ENCODE measurements at regions not wholly inside any gene's neighbourhood (a gene's known extent, or its start where the extent isn't known, plus 50 kb on each side); places are given as distances from the start of the nearest gene placed in this dataset.
A peak's percentile ranks its signal among the peaks of the same experiment; 100 is the strongest.

- no peak for ATAC-seq (ENCODE audit: low FRiP score)
- no peak for TF ChIP-seq CTCF (IDR thresholded peaks at IDR 0.05)
- no peak for DNase-seq (ENCODE audit: low spot score)
Measured at GRCh38 chr15:94047566-94047965, 183.8 kb upstream of the MCTP2 start.

- ATAC-seq (ENCODE audit: low FRiP score) = peak; percentile 59
- no peak for TF ChIP-seq CTCF (IDR thresholded peaks at IDR 0.05)
- no peak for DNase-seq (ENCODE audit: low spot score)
Measured at GRCh38 chr15:94042180-94042928, 189.0 kb upstream of the MCTP2 start.

GRCh38 chr15:94041746-94042145 lies 189.6 kb upstream of the MCTP2 start:
- TF ChIP-seq CTCF (IDR thresholded peaks at IDR 0.05) = no peak
- no peak for DNase-seq (ENCODE audit: low spot score)
- ATAC-seq (ENCODE audit: low FRiP score) = no peak

GRCh38 chr15:94040541-94041248 lies 190.7 kb upstream of the MCTP2 start:
- ATAC-seq (ENCODE audit: low FRiP score) = no peak
- TF ChIP-seq CTCF (IDR thresholded peaks at IDR 0.05) = no peak
- DNase-seq (ENCODE audit: low spot score) = no peak

GRCh38 chr15:94036156-94036555 lies 195.2 kb upstream of the MCTP2 start:
- no peak for DNase-seq (ENCODE audit: low spot score)
- TF ChIP-seq CTCF (IDR thresholded peaks at IDR 0.05) = no peak
- no peak for ATAC-seq (ENCODE audit: low FRiP score)

GRCh38 chr15:94033683-94034020 lies 197.7 kb upstream of the MCTP2 start:
- no peak for DNase-seq (ENCODE audit: low spot score)
- TF ChIP-seq CTCF (IDR thresholded peaks at IDR 0.05) = no peak
- ATAC-seq (ENCODE audit: low FRiP score) = no peak
